ENCODE measurements at regions not wholly inside any gene's neighbourhood (a gene's known extent, or its start where the extent isn't known, plus 50 kb on each side); places are given as distances from the start of the nearest gene placed in this dataset.

DNA sequence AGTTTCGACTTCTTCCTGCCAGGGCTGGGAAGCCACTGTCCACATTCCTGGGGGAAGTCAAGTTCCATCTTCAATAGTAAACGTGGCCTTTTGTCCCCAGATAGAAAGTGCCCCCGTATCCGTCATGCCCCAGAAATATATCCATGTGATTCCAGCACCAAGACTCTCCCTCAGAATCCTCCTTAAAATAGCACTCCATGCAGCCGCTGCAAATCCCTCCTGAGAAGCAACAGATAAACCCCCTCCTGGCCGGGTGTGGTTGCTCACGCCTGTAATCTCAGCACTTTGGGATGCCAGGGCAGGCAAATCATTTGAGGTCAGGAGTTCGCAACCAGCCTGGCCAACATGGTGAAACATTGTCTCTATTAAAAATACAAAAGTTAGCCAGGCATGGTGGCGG lies 126.1 kb downstream of the OLFM1 start:
- TF ChIP-seq, protein P1, sequence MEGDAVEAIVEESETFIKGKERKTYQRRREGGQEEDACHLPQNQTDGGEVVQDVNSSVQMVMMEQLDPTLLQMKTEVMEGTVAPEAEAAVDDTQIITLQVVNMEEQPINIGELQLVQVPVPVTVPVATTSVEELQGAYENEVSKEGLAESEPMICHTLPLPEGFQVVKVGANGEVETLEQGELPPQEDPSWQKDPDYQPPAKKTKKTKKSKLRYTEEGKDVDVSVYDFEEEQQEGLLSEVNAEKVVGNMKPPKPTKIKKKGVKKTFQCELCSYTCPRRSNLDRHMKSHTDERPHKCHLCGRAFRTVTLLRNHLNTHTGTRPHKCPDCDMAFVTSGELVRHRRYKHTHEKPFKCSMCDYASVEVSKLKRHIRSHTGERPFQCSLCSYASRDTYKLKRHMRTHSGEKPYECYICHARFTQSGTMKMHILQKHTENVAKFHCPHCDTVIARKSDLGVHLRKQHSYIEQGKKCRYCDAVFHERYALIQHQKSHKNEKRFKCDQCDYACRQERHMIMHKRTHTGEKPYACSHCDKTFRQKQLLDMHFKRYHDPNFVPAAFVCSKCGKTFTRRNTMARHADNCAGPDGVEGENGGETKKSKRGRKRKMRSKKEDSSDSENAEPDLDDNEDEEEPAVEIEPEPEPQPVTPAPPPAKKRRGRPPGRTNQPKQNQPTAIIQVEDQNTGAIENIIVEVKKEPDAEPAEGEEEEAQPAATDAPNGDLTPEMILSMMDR (IDR thresholded peaks at IDR 0.05): no peak
- no peak for TF ChIP-seq POLR2A (IDR thresholded peaks at IDR 0.05)
